ENCODE measurements at regions not wholly inside any gene's neighbourhood (a gene's known extent, or its start where the extent isn't known, plus 50 kb on each side); places are given as distances from the start of the nearest gene placed in this dataset.

- ChIA-PET CTCF (no interaction called here), POLR2A (no interaction called here)
- TF ChIP-seq NFRKB (IDR thresholded peaks at IDR 0.05) (no peak), BHLHE40 (IDR thresholded peaks at IDR 0.05; ENCODE audit: borderline replicate concordance) (no peak)
- DNase-seq (ENCODE audit: extremely low spot score) = no peak
Observed at GRCh38 chr11:29012507-29012906, 904.3 kb downstream of the METTL15 start.

- DNase-seq (ENCODE audit: extremely low spot score) = no peak
- ChIA-PET POLR2A (no interaction called here), CTCF (no interaction called here)
- TF ChIP-seq LEF1 (IDR thresholded peaks at IDR 0.05; ENCODE audit: borderline replicate concordance) (no peak), ZNF384 (IDR thresholded peaks at IDR 0.05) (no peak), BHLHE40 (IDR thresholded peaks at IDR 0.05; ENCODE audit: borderline replicate concordance) (no peak), FOXK2 (IDR thresholded peaks at IDR 0.05) (no peak), FOXM1 (IDR thresholded peaks at IDR 0.05; ENCODE audit: borderline replicate concordance) (no peak), PKNOX1 (IDR thresholded peaks at IDR 0.05) (no peak)
Observed at GRCh38 chr11:29009426-29009825, 901.2 kb downstream of the METTL15 start.

- CTCF ChIA-PET = no interaction called here
- TF ChIP-seq ELF4 (IDR thresholded peaks at IDR 0.05) (no peak), CTBP1 (IDR thresholded peaks at IDR 0.05; ENCODE audit: borderline replicate concordance) (no peak), PKNOX1 (IDR thresholded peaks at IDR 0.05) (no peak), LEF1 (IDR thresholded peaks at IDR 0.05; ENCODE audit: borderline replicate concordance) (no peak), SUZ12 (IDR thresholded peaks at IDR 0.05) (no peak), FOXK2 (IDR thresholded peaks at IDR 0.05) (no peak), SP1 (IDR thresholded peaks at IDR 0.05) (no peak), FOXM1 (IDR thresholded peaks at IDR 0.05; ENCODE audit: borderline replicate concordance) (no peak), HDGF (IDR thresholded peaks at IDR 0.05; ENCODE audit: borderline replicate concordance) (no peak), BHLHE40 (IDR thresholded peaks at IDR 0.05; ENCODE audit: borderline replicate concordance) (no peak), ARNT (IDR thresholded peaks at IDR 0.05) (no peak), TARDBP (IDR thresholded peaks at IDR 0.05) (no peak), NFRKB (IDR thresholded peaks at IDR 0.05) (no peak), ZNF384 (IDR thresholded peaks at IDR 0.05) (no peak), FOXA1 (IDR thresholded peaks at IDR 0.05) (no peak), L3MBTL2 (conservative IDR thresholded peaks at IDR 0.05) (no peak)
- POLR2A ChIA-PET = no interaction called here
- no peak for DNase-seq (ENCODE audit: extremely low spot score)
Observed at GRCh38 chr11:29008481-29008880, 900.3 kb downstream of the METTL15 start.

GRCh38 chr11:29006668-29007067 is 898.5 kb downstream of the METTL15 start:
- POLR2A ChIA-PET = no interaction called here
- CTCF ChIA-PET = no interaction called here
- DNase-seq (ENCODE audit: extremely low spot score) = no peak
- TF ChIP-seq BHLHE40 (IDR thresholded peaks at IDR 0.05; ENCODE audit: borderline replicate concordance) = no peak
- TF ChIP-seq FOXM1 (IDR thresholded peaks at IDR 0.05; ENCODE audit: borderline replicate concordance) = no peak
- TF ChIP-seq TARDBP (IDR thresholded peaks at IDR 0.05) = no peak

- TF ChIP-seq ELF4 (IDR thresholded peaks at IDR 0.05) (no peak), ARNT (IDR thresholded peaks at IDR 0.05) (no peak), SP1 (IDR thresholded peaks at IDR 0.05) (no peak), LEF1 (IDR thresholded peaks at IDR 0.05; ENCODE audit: borderline replicate concordance) (no peak), NFRKB (IDR thresholded peaks at IDR 0.05) (no peak), L3MBTL2 (conservative IDR thresholded peaks at IDR 0.05) (no peak), FOXM1 (IDR thresholded peaks at IDR 0.05; ENCODE audit: borderline replicate concordance) (no peak), HDGF (IDR thresholded peaks at IDR 0.05; ENCODE audit: borderline replicate concordance) (no peak), TARDBP (IDR thresholded peaks at IDR 0.05) (no peak), BHLHE40 (IDR thresholded peaks at IDR 0.05; ENCODE audit: borderline replicate concordance) (no peak), PKNOX1 (IDR thresholded peaks at IDR 0.05) (no peak), FOXA1 (IDR thresholded peaks at IDR 0.05) (no peak), SUZ12 (IDR thresholded peaks at IDR 0.05) (no peak), ZNF384 (IDR thresholded peaks at IDR 0.05) (no peak), FOXK2 (IDR thresholded peaks at IDR 0.05) (no peak), CTBP1 (IDR thresholded peaks at IDR 0.05; ENCODE audit: borderline replicate concordance) (no peak)
- DNase-seq (ENCODE audit: extremely low spot score) = no peak
- ChIA-PET POLR2A (no interaction called here), CTCF (no interaction called here)
Observed at GRCh38 chr11:29005401-29005980, 897.3 kb downstream of the METTL15 start.

GRCh38 chr11:29002816-29003215 is 894.6 kb downstream of the METTL15 start:
- DNase-seq (ENCODE audit: extremely low spot score) = no peak
- ChIA-PET CTCF (no interaction called here), POLR2A (no interaction called here)
- TF ChIP-seq SUZ12 (IDR thresholded peaks at IDR 0.05) (no peak), LEF1 (IDR thresholded peaks at IDR 0.05; ENCODE audit: borderline replicate concordance) (no peak), PKNOX1 (IDR thresholded peaks at IDR 0.05) (no peak), FOXA1 (IDR thresholded peaks at IDR 0.05) (no peak), FOXM1 (IDR thresholded peaks at IDR 0.05; ENCODE audit: borderline replicate concordance) (no peak), L3MBTL2 (conservative IDR thresholded peaks at IDR 0.05) (no peak), HDGF (IDR thresholded peaks at IDR 0.05; ENCODE audit: borderline replicate concordance) (no peak), ELF4 (IDR thresholded peaks at IDR 0.05) (no peak), BHLHE40 (IDR thresholded peaks at IDR 0.05; ENCODE audit: borderline replicate concordance) (no peak), ARNT (IDR thresholded peaks at IDR 0.05) (no peak), TARDBP (IDR thresholded peaks at IDR 0.05) (no peak), CTBP1 (IDR thresholded peaks at IDR 0.05; ENCODE audit: borderline replicate concordance) (no peak), ZNF384 (IDR thresholded peaks at IDR 0.05) (no peak)
